Mesendoderm (in vitro differentiated cells): ENCODE measurements at regions not wholly inside any gene's neighbourhood (a gene's known extent, or its start where the extent isn't known, plus 50 kb on each side); places are given as distances from the start of the nearest gene placed in this dataset.
"Not testable (repeated sequence)": the region's sequence is repeated elsewhere in the genome, so short reads cannot be mapped to it uniquely, and the experiment has no call there.

Source experiments
- DNase-seq: peaks from one replicate; pipeline ENCODE4 v3.0.0; 2013
- H2AK5ac ChIP-seq: 2 replicates; pipeline ENCODE4 v1.6.1; 2013; ENCODE audit warnings: low read length, inconsistent platforms
- H2BK120ac ChIP-seq: 2 replicates; pipeline ENCODE4 v1.6.1; 2013; ENCODE audit warnings: low read depth, mild to moderate bottlenecking, low read length, moderate library complexity, mixed read lengths
- H2BK15ac ChIP-seq: replicated peaks from 2 replicates; pipeline ENCODE4 v1.6.1; 2013; ENCODE audit warnings: low read depth, mild to moderate bottlenecking, moderate library complexity
- H2BK5ac ChIP-seq: 2 replicates; pipeline ENCODE4 v1.6.1; 2013; ENCODE audit warnings: low read length, inconsistent platforms
- H3K18ac ChIP-seq: 2 replicates; pipeline ENCODE4 v1.6.1; 2013; ENCODE audit warnings: mild to moderate bottlenecking, low read length, mixed read lengths
- H3K23ac ChIP-seq: one replicate; pipeline ENCODE4 v1.6.1; 2013; ENCODE audit warnings: low read length
- H3K27ac ChIP-seq: 2 replicates; pipeline ENCODE4 v1.5.1; 2013; ENCODE audit warnings: low read depth, mild to moderate bottlenecking, inconsistent platforms, low read length, moderate library complexity
- H3K27me3 ChIP-seq: 2 replicates; pipeline ENCODE4 v1.6.1; 2013; ENCODE audit warnings: low read length, control low read depth, mild to moderate bottlenecking, inconsistent platforms; ENCODE audit not compliant: insufficient read depth, poor library complexity
- H3K36me3 ChIP-seq: 2 replicates; pipeline ENCODE4 v1.6.1; 2013; ENCODE audit warnings: low read length, inconsistent platforms; ENCODE audit not compliant: control insufficient read depth, insufficient read depth
- H3K4ac ChIP-seq: one replicate; pipeline ENCODE4 v1.6.1; 2013; ENCODE audit warnings: low read depth, mild to moderate bottlenecking, low read length, moderate library complexity
- H3K4me1 ChIP-seq: 2 replicates; pipeline ENCODE4 v1.6.1; 2013; ENCODE audit warnings: low read depth, low read length, inconsistent platforms; ENCODE audit not compliant: control insufficient read depth
- H3K4me2 ChIP-seq: 2 replicates; pipeline ENCODE4 v1.6.1; 2013; ENCODE audit warnings: low read length
- H3K4me3 ChIP-seq: 2 replicates; pipeline ENCODE4 v1.5.1; 2013; ENCODE audit warnings: mild to moderate bottlenecking, low read length
- H3K56ac ChIP-seq: one replicate; pipeline ENCODE4 v1.6.1; 2013; ENCODE audit warnings: low read length
- H3K79me1 ChIP-seq: 2 replicates; pipeline ENCODE4 v1.6.1; 2013; ENCODE audit warnings: low read length, inconsistent platforms
- H3K79me2 ChIP-seq: 2 replicates; pipeline ENCODE4 v1.6.1; 2013; ENCODE audit warnings: mild to moderate bottlenecking, low read length; ENCODE audit not compliant: control insufficient read depth, insufficient read depth
- H3K9ac ChIP-seq: 2 replicates; pipeline ENCODE4 v1.6.1; 2013; ENCODE audit warnings: low read length, inconsistent platforms
- H4K5ac ChIP-seq: one replicate; pipeline ENCODE4 v1.6.1; 2013; ENCODE audit warnings: low read length
- H4K8ac ChIP-seq: one replicate; pipeline ENCODE4 v1.6.1; 2013; ENCODE audit warnings: low read depth, mild to moderate bottlenecking, control low read depth, low read length, moderate library complexity
- WGBS: extraction: QIAGEN DNeasy Blood & Tissue Kit; methylation state at CpG from one replicate; pipeline ENCODE4 v1.1.7; 2013; ENCODE audit warnings: low lambda C conversion rate, missing lambda C conversion rate; ENCODE audit not compliant: insufficient coverage; ENCODE audit errors: extremely low coverage; 5-methylcytosine and 5-hydroxymethylcytosine counted together

- H3K4me1 ChIP-seq, result peaks cover 10% of the 10 kb centered on the region
- not testable (repeated sequence) for H3K4me2 ChIP-seq, H3K9ac ChIP-seq, DNase-seq, H3K79me2 ChIP-seq, H2BK15ac ChIP-seq, H3K23ac ChIP-seq, H3K79me1 ChIP-seq, H4K5ac ChIP-seq, H3K27me3 ChIP-seq, H3K36me3 ChIP-seq, H4K8ac ChIP-seq, H3K4me3 ChIP-seq
- H2AK5ac ChIP-seq, result peak overlapping the region; percentile 52
- peak overlapping the region; percentile 82 for H2BK5ac ChIP-seq
- no CpG with 5 or more reads among the region's 12 CpGs for WGBS
- peak overlapping the region; percentile 37 for H3K27ac ChIP-seq
- peak overlapping the region; percentile 66 for H2BK120ac ChIP-seq
- H3K56ac ChIP-seq, result peak overlapping the region; percentile 59
- peak overlapping the region; percentile 18 for H3K18ac ChIP-seq
- peak overlapping the region; percentile 50 for H3K4ac ChIP-seq
These were observed 58.4 kb upstream of the RCBTB2 start for GRCh38 chr13:48591124-48591872.

- Histone ChIP-seq H3K27ac (peak overlapping the region; percentile 37), H4K8ac (no peak overlapping the region), H3K79me1 (no peaks in the 10 kb centered on the region), H3K23ac (no peak overlapping the region), H3K4me3 (no peak overlapping the region), H3K79me2 (no peaks in the 10 kb centered on the region), H3K4me1 (peaks cover 8% of the 10 kb centered on the region), H2BK15ac (no peak overlapping the region), H3K27me3 (no peaks in the 10 kb centered on the region), H2AK5ac (no peak overlapping the region), H3K18ac (no peak overlapping the region), H2BK5ac (peak overlapping the region; percentile 69), H2BK120ac (peak overlapping the region; percentile 66), H4K5ac (no peak overlapping the region), H3K4ac (no peak overlapping the region), H3K9ac (no peak overlapping the region), H3K56ac (no peak overlapping the region), H3K4me2 (no peak overlapping the region), H3K36me3 (no peaks in the 10 kb centered on the region)
- WGBS, result no CpG with 5 or more reads among the region's 4 CpGs
- DNase-seq, result peak; percentile 52
These were observed 59.2 kb upstream of the RCBTB2 start for GRCh38 chr13:48591889-48592687.

DNA sequence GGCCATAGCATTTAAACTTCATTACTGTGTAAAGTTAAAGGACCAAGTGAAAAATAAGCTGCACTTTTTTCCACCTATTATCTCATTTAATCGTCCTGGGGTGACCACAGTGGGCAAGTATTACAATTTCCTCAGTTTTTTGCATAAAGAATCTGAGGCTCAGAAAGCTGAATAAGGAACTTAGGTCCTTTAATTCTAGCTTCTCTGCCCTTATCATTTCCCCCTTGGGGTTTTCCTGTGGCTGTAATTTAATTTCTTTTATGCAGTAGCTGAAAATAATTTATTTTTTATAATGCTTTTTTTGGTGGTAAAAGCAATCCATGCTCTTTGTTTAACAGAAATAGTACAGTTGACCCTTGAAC, 59.8 kb upstream of the RCBTB2 start:
- Histone ChIP-seq H2BK15ac (no peak overlapping the region), H3K4me1 (peaks cover 8% of the 10 kb centered on the region), H3K18ac (no peak overlapping the region), H3K4me3 (no peak overlapping the region), H3K27ac (no peak overlapping the region), H3K56ac (no peak overlapping the region), H3K36me3 (no peaks in the 10 kb centered on the region), H2BK120ac (no peak overlapping the region), H3K4ac (no peak overlapping the region), H2BK5ac (peak overlapping the region; percentile 69), H3K27me3 (no peaks in the 10 kb centered on the region), H3K23ac (no peak overlapping the region), H3K79me1 (no peaks in the 10 kb centered on the region), H4K8ac (no peak overlapping the region), H3K79me2 (no peaks in the 10 kb centered on the region), H3K4me2 (no peak overlapping the region), H2AK5ac (no peak overlapping the region), H4K5ac (no peak overlapping the region), H3K9ac (no peak overlapping the region)
- no peak for DNase-seq
- WGBS, result no CpG with 5 or more reads among the region's 1 CpG

DNA sequence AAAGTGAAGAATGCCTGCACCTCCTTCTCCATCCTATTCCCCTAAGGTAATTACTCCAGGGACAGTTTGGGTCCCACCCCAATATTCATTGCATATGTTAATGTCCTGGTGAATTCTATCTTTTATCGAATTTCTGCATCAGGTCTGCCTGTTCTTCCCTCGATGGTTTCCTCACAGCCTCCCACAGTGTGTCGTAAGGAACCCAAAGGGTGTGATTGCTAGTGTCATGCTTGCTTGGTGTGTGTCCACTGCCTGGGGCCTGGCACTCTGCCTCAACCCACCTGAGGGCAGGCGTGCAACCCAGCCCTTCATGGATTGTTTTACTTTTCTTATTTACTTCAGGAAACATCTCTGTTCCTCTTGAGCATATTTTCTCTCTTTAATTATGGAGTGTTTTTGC, 60.2 kb upstream of the CYSLTR2 start:
- Histone ChIP-seq H3K4me2 (no peak overlapping the region), H3K27me3 (no peaks in the 10 kb centered on the region), H3K36me3 (no peaks in the 10 kb centered on the region), H3K4me3 (no peak overlapping the region), H3K79me2 (no peaks in the 10 kb centered on the region), H2BK120ac (no peak overlapping the region), H3K27ac (peak overlapping the region; percentile 75), H3K18ac (peak overlapping the region; percentile 6), H3K9ac (no peak overlapping the region), H3K56ac (peak overlapping the region; percentile 75), H2BK5ac (peak overlapping the region; percentile 22), H2BK15ac (no peak overlapping the region), H3K79me1 (no peaks in the 10 kb centered on the region), H3K4me1 (peaks cover 8% of the 10 kb centered on the region), H4K8ac (no peak overlapping the region), H3K23ac (no peak overlapping the region), H4K5ac (no peak overlapping the region), H3K4ac (peak overlapping the region; percentile 1), H2AK5ac (no peak overlapping the region)
- no CpG with 5 or more reads among the region's 4 CpGs for WGBS
- DNase-seq, result no peak

DNA sequence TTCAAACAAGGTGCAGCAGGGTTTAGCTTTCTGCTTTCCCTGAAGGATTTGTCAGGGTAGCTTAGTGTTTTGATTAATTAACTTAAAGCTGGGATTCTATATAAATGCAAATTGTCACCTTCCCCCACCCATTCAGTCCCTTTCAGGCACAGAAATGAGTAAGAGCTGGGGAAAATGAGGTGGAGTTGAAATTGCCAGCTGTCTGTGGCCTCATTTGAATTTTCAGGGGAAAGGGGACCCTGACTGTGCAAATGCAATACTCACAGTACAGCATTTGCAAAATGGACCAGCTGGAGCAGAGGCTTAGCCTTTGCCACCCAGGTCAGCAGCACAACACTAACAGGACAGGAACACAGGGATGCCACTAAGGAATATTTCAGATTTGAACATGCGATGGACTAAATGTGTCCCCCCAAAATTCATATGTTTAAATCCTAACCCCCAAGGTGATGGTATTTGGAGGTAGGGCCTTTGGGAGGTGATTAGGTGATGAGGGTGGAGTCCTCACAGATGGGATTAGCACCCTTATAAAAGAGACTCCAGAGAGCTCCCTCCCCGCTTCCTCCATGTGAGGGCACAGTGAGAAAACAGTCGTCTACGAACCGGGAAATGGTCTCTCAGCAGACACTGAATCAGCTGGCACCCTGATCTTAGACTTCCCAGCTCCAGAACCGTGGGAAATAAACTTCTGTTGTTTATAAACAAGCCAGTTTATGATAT, 59.5 kb upstream of the CYSLTR2 start:
- no peaks in the 10 kb centered on the region for H3K36me3 ChIP-seq
- no CpG with 5 or more reads among the region's 6 CpGs for WGBS
- DNase-seq, result peak; percentile 56
- peak overlapping the region; percentile 84 for H3K4ac ChIP-seq
- no peaks in the 10 kb centered on the region for H3K79me1 ChIP-seq
- no peaks in the 10 kb centered on the region for H3K79me2 ChIP-seq
- H4K5ac ChIP-seq, result peak overlapping the region; percentile 75
- H3K27me3 ChIP-seq, result no peaks in the 10 kb centered on the region
- H3K4me1 ChIP-seq, result peaks cover 8% of the 10 kb centered on the region
- peak overlapping the region; percentile 57 for H3K23ac ChIP-seq
- H2BK15ac ChIP-seq, result no peak overlapping the region
- H3K27ac ChIP-seq, result peak overlapping the region; percentile 75
- peak overlapping the region; percentile 31 for H3K9ac ChIP-seq
- peak overlapping the region; percentile 79 for H3K56ac ChIP-seq
- H2AK5ac ChIP-seq, result peak overlapping the region; percentile 86
- H2BK120ac ChIP-seq, result peak overlapping the region; percentile 10
- H3K4me3 ChIP-seq, result no peak overlapping the region
- no peak overlapping the region for H3K4me2 ChIP-seq
- H3K18ac ChIP-seq, result peak overlapping the region; percentile 6
- H2BK5ac ChIP-seq, result peak overlapping the region; percentile 22
- no peak overlapping the region for H4K8ac ChIP-seq
